GM19467 (cell line): ENCODE measurements at regions not wholly inside any gene's neighbourhood (a gene's known extent, or its start where the extent isn't known, plus 50 kb on each side); places are given as distances from the start of the nearest gene placed in this dataset.

Experiments
- ATAC-seq: cut with Tn5 transposase; IDR thresholded peaks from one replicate; pipeline ENCODE4 v1.9.1; 2021; ENCODE audit warnings: mild to moderate bottlenecking, moderate library complexity; ENCODE audit not compliant: unreplicated experiment

GRCh38 chr12:115598871-115599811 lies 678.4 kb downstream of the MED13L start:
- no peak for ATAC-seq

- ATAC-seq: no peak
Observed at GRCh38 chr12:115597157-115597712, 680.3 kb downstream of the MED13L start.

DNA sequence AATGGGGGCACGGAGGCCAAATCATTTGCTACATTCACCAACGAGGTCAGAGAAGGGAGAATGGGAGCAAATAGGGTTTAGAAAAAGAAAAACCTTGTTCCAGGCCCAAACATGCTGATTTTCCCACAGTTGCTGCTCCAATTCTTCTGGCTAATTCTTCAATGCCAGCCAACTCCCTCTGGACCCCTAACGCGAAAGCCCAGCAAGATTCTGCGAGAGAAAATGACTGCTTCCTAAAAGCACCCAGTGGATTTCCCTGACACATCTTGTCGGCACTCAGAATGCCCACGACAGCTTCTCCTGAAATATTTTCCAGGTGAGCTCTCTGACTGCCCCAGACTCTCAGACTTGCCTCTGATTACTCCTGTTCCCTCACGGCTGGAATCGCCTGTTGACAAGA lies 689.4 kb downstream of the MED13L start:
- no peak for ATAC-seq

DNA sequence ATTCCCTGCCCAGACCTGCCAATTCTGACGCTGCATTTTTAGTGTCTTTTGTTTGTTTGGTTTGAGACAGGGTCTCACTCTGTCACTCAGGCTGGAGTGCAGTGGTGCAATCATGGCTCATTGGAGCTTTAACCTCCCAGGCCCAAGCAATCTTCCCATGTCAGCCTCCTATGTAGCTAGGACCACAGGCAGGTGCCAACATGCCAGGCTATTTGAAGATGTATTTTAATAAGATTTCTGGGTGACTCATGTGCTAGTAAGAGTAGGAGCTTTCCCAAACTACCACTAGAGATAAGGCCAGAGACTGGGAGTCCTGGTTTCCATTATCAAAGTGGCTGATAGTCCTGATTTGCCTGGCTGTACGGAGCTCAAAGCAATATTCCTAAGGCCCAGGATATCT lies 693.3 kb downstream of the MED13L start:
- no peak for ATAC-seq

DNA sequence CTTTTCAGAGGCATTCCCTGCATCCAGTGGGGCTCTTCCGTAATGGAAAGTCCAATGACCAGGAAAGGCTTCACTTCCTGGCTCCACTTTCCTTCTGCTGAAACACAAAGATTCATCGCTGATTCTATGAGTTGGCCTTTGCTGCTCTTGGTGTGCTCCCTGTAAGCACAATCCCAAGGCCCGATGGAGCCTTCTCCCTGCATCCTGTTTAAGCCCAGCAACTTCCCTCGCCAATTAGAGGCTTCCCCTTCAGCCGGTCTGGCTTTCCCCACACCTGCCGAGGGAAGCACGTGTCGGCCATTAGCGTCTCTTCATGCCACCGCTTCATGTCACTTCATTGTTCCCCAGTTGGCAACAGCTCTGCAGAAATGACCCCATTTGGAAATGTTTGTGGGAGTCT lies 693.9 kb downstream of the MED13L start:
- ATAC-seq: no peak

DNA sequence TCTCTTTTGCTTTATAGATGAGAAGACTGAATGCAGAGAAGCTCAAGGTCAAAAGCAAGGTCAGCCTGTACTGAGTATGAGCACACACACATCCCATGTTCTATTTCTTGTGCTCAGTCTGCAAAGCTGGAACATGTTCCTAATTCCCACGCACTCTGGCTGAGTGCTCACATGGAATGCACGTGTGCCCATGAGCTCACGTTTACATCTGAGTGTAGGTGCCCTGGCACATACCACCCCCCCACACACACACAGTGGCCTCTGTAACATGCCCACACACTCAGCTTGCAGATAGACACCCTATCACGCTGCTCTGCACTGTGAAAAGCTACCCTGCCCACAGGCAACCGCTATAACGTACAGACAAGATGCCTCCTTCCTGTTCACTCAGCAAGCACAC lies 700.1 kb downstream of the MED13L start:
- ATAC-seq: no peak

DNA sequence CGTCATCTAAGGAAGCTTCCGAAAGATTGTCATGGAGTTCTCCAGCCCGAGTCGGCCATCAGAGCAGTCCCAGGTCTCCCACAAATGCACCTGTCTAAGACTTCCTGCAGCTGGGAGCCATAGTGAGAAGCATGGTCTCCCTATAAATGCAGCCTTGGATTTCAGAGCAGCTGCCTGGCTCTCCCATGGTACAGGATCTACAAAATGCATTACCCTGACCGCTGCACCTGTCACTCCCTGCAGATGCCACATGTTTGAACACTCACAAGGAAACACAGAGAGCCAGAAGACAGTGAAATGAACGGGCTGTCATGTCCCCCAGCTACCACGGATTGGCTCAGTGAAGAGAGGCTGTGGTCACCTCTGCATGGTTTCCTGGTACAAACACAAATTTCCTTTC lies 702.7 kb downstream of the MED13L start:
- no peak for ATAC-seq

- peak; percentile 67 for ATAC-seq
Observed at GRCh38 chr12:115572440-115572839, 705.1 kb downstream of the MED13L start.

- no peak for ATAC-seq
Observed at GRCh38 chr12:115571446-115571845, 706.0 kb downstream of the MED13L start.

DNA sequence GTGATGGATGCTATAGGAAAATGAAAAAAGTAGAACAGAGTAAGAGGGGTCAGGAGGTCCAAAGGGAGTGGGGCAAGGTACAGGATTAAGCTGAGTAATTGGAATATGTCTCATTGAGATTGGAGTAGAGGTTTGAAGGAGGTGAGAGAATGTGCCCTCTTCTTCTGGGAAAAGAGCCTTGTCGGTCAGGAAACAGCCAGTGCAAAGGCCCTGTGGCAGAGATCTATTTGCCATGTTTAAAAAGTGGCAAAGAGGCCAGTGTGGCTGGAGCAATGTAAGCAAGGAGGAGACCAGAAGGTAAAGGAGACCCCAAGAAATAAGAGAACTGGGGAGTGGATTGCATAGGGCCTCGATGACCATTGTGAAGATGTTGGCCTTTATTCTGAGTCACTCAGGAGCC lies 706.5 kb downstream of the MED13L start:
- no peak for ATAC-seq

GRCh38 chr12:115570069-115570777 lies 707.3 kb downstream of the MED13L start:
- no peak for ATAC-seq

- no peak for ATAC-seq
Observed at GRCh38 chr12:115569345-115570068, 708.0 kb downstream of the MED13L start.

DNA sequence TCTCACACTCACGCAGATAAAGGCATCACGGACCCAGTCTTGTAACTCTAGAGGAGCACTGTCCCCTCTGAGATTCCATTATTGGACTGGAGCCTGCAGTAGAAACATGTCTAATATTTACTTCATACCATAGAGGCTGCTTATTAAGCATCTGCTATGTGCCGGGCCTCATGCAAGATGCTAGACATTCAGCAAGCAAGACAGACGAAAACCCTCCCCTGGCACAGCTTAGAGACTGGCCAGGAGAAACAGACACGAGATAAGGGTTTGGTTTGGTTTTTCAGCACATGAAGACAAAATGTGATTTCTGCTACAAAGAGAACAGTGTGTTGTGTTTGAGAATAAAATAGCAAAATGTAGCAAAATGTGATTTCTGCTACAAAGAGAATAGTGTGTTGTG lies 719.2 kb downstream of the MED13L start:
- ATAC-seq: no peak

- no peak for ATAC-seq
Observed at GRCh38 chr12:115553622-115554021, 723.9 kb downstream of the MED13L start.

DNA sequence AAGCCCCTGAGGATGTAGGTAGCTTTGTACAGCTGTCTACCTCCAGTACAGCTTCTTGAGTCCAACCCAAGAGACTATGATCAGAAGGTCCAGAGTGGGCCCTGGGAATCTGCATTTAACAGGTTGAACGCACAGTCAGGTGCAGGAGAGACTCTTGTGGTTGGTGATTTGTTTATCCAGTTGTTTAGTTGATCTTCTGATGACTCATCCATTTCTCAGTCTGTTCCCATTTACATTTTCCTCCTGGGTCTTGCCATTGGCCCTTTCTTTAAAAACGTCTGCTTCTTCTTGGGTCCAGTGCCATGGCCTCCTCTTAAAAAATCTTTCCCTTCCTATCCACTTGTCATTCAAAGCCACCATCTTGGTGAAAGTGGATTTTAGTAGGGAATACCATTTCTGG lies 734.2 kb downstream of the MED13L start:
- ATAC-seq: no peak

DNA sequence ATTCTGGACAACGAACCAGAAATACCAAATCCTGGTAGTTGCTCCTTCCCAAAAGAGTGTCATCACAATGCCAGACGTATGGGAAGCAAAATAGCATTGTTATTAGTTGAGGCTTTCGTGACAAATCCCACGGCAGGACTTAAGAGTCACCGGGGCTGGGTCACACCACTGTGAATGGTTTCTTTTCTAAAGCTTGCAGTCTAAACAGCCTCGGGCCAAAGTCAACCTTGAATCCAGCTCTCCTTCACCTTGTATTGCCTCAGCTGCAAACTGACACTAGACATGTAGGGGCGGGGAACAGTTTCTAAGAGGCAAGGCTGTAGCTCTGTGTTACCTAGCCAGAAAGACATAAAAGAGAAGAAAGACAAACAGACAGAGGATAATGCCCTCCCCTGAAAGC lies 734.8 kb downstream of the MED13L start:
- no peak for ATAC-seq

DNA sequence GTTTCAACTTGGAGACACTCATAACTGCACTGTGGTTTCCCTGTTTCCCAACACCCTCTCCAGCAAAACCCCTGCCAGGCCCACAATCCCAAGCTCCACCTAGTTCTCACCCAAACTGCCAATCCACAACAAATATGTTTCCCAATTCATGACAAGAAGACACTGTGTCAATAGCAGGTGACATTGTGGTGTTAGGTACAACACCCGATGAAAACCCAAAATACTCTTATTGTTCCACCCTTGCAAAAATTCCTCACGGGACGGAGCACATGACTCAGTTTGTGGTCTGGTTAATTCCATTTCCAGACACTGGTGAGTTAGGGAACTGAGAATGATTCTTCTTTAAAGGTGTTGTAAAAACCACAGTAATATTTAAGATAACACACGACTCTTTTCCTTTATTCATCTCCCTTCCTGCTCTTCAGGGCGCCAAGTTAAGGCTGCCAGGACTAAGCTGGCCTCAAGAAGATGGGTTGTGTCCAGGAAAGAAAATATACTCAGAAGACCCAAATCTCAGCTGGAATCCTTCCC lies 735.5 kb downstream of the MED13L start:
- ATAC-seq: no peak

- no peak for ATAC-seq
Observed at GRCh38 chr12:115528466-115528865, 749.0 kb downstream of the MED13L start.

GRCh38 chr12:115521771-115522409 lies 755.6 kb downstream of the MED13L start:
- no peak for ATAC-seq

- ATAC-seq: no peak
Observed at GRCh38 chr12:115519887-115520286, 757.6 kb downstream of the MED13L start.
